H9 (cell line): ENCODE measurements at regions not wholly inside any gene's neighbourhood (a gene's known extent, or its start where the extent isn't known, plus 50 kb on each side); places are given as distances from the start of the nearest gene placed in this dataset.

Experiments
- DNase-seq: peaks from one replicate; pipeline ENCODE4 v3.0.0-alpha.2; 2017
- H2AFZ ChIP-seq: one replicate; pipeline ENCODE4 v1.6.1; 2013; ENCODE audit warnings: mild to moderate bottlenecking, low read length, control low read depth, moderate library complexity
- H2AK5ac ChIP-seq: 2 replicates; pipeline ENCODE4 v1.6.1; 2013; ENCODE audit warnings: low read length, control low read depth, mixed read lengths; ENCODE audit not compliant: insufficient read length
- H2BK120ac ChIP-seq: one replicate; pipeline ENCODE4 v1.6.1; 2013; ENCODE audit warnings: low read depth, mild to moderate bottlenecking, low read length, control low read depth, inconsistent platforms; ENCODE audit not compliant: poor library complexity, severe bottlenecking
- H2BK12ac ChIP-seq: 2 replicates; pipeline ENCODE4 v1.6.1; 2013; ENCODE audit warnings: low read length, control low read depth, mixed read lengths, low read depth; ENCODE audit not compliant: insufficient read length
- H2BK15ac ChIP-seq: 2 replicates; pipeline ENCODE4 v1.6.1; 2013; ENCODE audit warnings: low read depth, low read length, control low read depth
- H2BK20ac ChIP-seq: one replicate; pipeline ENCODE4 v1.6.1; 2013; ENCODE audit warnings: low read depth, mild to moderate bottlenecking, low read length, control low read depth, inconsistent platforms; ENCODE audit not compliant: poor library complexity, severe bottlenecking
- H2BK5ac ChIP-seq: 2 replicates; pipeline ENCODE4 v1.6.1; 2013; ENCODE audit warnings: low read length, control low read depth, mixed read lengths; ENCODE audit not compliant: insufficient read length
- H3K14ac ChIP-seq: 2 replicates; pipeline ENCODE4 v1.6.1; 2013; ENCODE audit warnings: low read length, control low read depth; ENCODE audit not compliant: insufficient read depth
- H3K18ac ChIP-seq: 2 replicates; pipeline ENCODE4 v1.6.1; 2013; ENCODE audit warnings: low read depth, mild to moderate bottlenecking, mixed read lengths, low read length, control low read depth; ENCODE audit not compliant: insufficient read length
- H3K23ac ChIP-seq: 2 replicates; pipeline ENCODE4 v1.6.1; 2013; ENCODE audit warnings: low read length, control low read depth, mixed read lengths, low read depth; ENCODE audit not compliant: insufficient read length
- H3K23me2 ChIP-seq: 2 replicates; pipeline ENCODE4 v1.6.1; 2013; ENCODE audit warnings: low read depth, mild to moderate bottlenecking, mixed read lengths, low read length, control low read depth; ENCODE audit not compliant: insufficient read length, poor library complexity, severe bottlenecking
- H3K27ac ChIP-seq: 2 replicates; pipeline ENCODE4 v1.5.1; 2013; ENCODE audit warnings: low read length, control low read depth, mixed read lengths, low read depth; ENCODE audit not compliant: insufficient read length
- H3K27me3 ChIP-seq: 2 replicates; pipeline ENCODE4 v1.6.1; 2013; ENCODE audit warnings: low read length, control low read depth, inconsistent platforms; ENCODE audit not compliant: insufficient read depth
- H3K4ac ChIP-seq: 2 replicates; pipeline ENCODE4 v1.6.1; 2013; ENCODE audit warnings: low read depth, mild to moderate bottlenecking, control low read depth, inconsistent platforms, low read length, moderate library complexity
- H3K4me1 ChIP-seq: 2 replicates; pipeline ENCODE4 v1.6.1; 2013; ENCODE audit warnings: low read length, control low read depth, inconsistent platforms; ENCODE audit not compliant: insufficient read depth
- H3K4me2 ChIP-seq: 2 replicates; pipeline ENCODE4 v1.6.1; 2013; ENCODE audit warnings: low read length, control low read depth, mixed read lengths; ENCODE audit not compliant: insufficient read length, insufficient read depth
- H3K56ac ChIP-seq: 2 replicates; pipeline ENCODE4 v1.6.1; 2013; ENCODE audit warnings: low read depth, mild to moderate bottlenecking, mixed read lengths, low read length, control low read depth; ENCODE audit not compliant: insufficient read length
- H3K79me1 ChIP-seq: 2 replicates; pipeline ENCODE4 v1.6.1; 2013; ENCODE audit warnings: low read depth, mild to moderate bottlenecking, moderate library complexity, low read length, control low read depth, inconsistent platforms; ENCODE audit not compliant: insufficient read depth, poor library complexity, severe bottlenecking
- H3K79me2 ChIP-seq: 2 replicates; pipeline ENCODE4 v1.6.1; 2013; ENCODE audit warnings: low read length, control low read depth, inconsistent platforms; ENCODE audit not compliant: insufficient read depth
- H3K9ac ChIP-seq: 2 replicates; pipeline ENCODE4 v1.6.1; 2013; ENCODE audit warnings: low read length, control low read depth, mixed read lengths; ENCODE audit not compliant: insufficient read length; ENCODE audit errors: extremely low read depth
- H3K9me3 ChIP-seq: one replicate; pipeline ENCODE4 v1.6.1; 2013; ENCODE audit warnings: low read depth, low read length, inconsistent platforms; ENCODE audit not compliant: control insufficient read depth
- H3T11ph ChIP-seq: one replicate; pipeline ENCODE4 v1.6.1; 2013; ENCODE audit warnings: mild to moderate bottlenecking, low read length, control low read depth, inconsistent platforms
- H4K20me1 ChIP-seq: one replicate; pipeline ENCODE4 v1.6.1; 2013; ENCODE audit not compliant: control insufficient read depth, insufficient read length, insufficient read depth
- H4K5ac ChIP-seq: 2 replicates; pipeline ENCODE4 v1.6.1; 2013; ENCODE audit warnings: low read depth, mild to moderate bottlenecking, mixed read lengths, low read length, control low read depth; ENCODE audit not compliant: insufficient read length
- H4K8ac ChIP-seq: replicated peaks from 2 replicates; pipeline ENCODE4 v1.6.1; 2013; ENCODE audit warnings: low read length, control low read depth, mixed read lengths, low read depth; ENCODE audit not compliant: insufficient read length
- H4K91ac ChIP-seq: 2 replicates; pipeline ENCODE4 v1.6.1; 2013; ENCODE audit warnings: low read depth, mild to moderate bottlenecking, moderate library complexity, mixed read lengths, low read length, control low read depth; ENCODE audit not compliant: insufficient read length
- H3K27ac Mint-ChIP-seq, 3 experiments: 2 replicates in 2 of 3; 3 replicates in 1 of 3; pipeline ENCODE4 v1.8.0; 2020 to 2021; ENCODE audit warnings: mixed read lengths in 3 of 3, mild to moderate bottlenecking in 1 of 3, moderate library complexity in 1 of 3
- H3K27me3 Mint-ChIP-seq: 2 replicates; pipeline ENCODE4 v1.8.0; 2021; ENCODE audit warnings: low read depth, mild to moderate bottlenecking, moderate library complexity, mixed read lengths
- H3K36me3 Mint-ChIP-seq, 3 experiments: 2 replicates in 2 of 3; 3 replicates in 1 of 3; pipeline ENCODE4 v1.8.0; 2020 to 2021; ENCODE audit warnings: low read depth in 3 of 3, mixed read lengths in 3 of 3; ENCODE audit not compliant: insufficient read depth in 1 of 3
- H3K4me1 Mint-ChIP-seq, 2 experiments: 2 replicates each; pipeline ENCODE4 v1.8.0; 2020; ENCODE audit warnings: mixed read lengths in 2 of 2
- H3K4me3 Mint-ChIP-seq, 2 experiments: 2 replicates in 1 of 2; 3 replicates in 1 of 2; pipeline ENCODE4 v1.8.0; 2020 to 2021; ENCODE audit warnings: mild to moderate bottlenecking in 2 of 2, mixed read lengths in 2 of 2, moderate library complexity in 1 of 2
- H3K9me3 Mint-ChIP-seq, 2 experiments: 2 replicates in 1 of 2; 3 replicates in 1 of 2; pipeline ENCODE4 v1.8.0; 2020; ENCODE audit warnings: mild to moderate bottlenecking in 2 of 2, mixed read lengths in 2 of 2, moderate library complexity in 1 of 2
- WGBS: extraction: QIAGEN DNeasy Blood & Tissue Kit; methylation state at CpG from one replicate; pipeline ENCODE4 v1.1.7; 2013; ENCODE audit warnings: missing lambda C conversion rate, low lambda C conversion rate, mixed read lengths; ENCODE audit not compliant: insufficient read length; ENCODE audit errors: extremely low coverage; 5-methylcytosine and 5-hydroxymethylcytosine counted together
- TF ChIP-seq, protein P1 (sequence below): fragments of 200-600 bp; sonication (generic); conservative IDR thresholded peaks from 3 replicates; pipeline ENCODE4 v1.8.0; 2021; ENCODE audit warnings: antibody characterized with exemption, mild to moderate bottlenecking

DNA sequence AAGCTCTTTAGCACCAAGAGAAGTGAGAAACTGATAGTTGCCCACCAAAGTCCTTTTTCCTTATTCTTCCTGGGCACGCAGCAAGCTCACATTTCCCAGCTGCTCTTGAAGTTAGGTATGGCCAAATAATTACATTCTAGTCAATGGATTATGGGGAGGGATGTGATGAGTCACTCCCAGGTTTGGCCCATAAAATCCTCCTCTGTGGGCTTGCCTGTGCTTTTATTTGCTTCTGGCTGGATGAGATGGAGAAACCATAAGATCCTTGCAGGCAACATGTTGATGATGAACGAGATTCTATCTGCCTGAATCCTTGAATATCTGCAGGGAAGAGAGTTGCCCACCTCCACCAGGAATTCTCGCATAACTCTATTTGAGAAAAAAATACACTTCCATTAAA is 568.3 kb upstream of the SALL1 start:
- Histone ChIP-seq H2BK5ac (no peak overlapping the region), H3K56ac (no peak overlapping the region), H3K9ac (no peak overlapping the region), H3K4me1 (no peaks in the 10 kb centered on the region), H2BK120ac (no peak overlapping the region), H3K23me2 (no peaks in the 10 kb centered on the region), H3K14ac (no peak overlapping the region), H4K91ac (no peak overlapping the region), H2BK20ac (no peak overlapping the region), H2BK12ac (no peak overlapping the region), H3K79me2 (no peaks in the 10 kb centered on the region), H4K20me1 (no peaks in the 10 kb centered on the region), H4K5ac (no peak overlapping the region), H4K8ac (no peak overlapping the region), H3K23ac (no peak overlapping the region), H3K27me3 (no peaks in the 10 kb centered on the region), H2BK15ac (no peak overlapping the region), H3K4me2 (no peak overlapping the region), H3K9me3 (no peaks in the 10 kb centered on the region), H3K4ac (no peak overlapping the region), H2AFZ (no peak overlapping the region), H3T11ph (no peak overlapping the region), H3K18ac (no peak overlapping the region), H2AK5ac (no peak overlapping the region), H3K79me1 (no peaks in the 10 kb centered on the region), H3K27ac (no peak overlapping the region)
- no peak for DNase-seq
- Mint-ChIP-seq H3K4me1 (peaks cover 5 to 13% of the 10 kb centered on the region in 2 experiments; a peak in 3 of 4 replicates), H3K27ac (no peak overlapping the region), H3K27me3 (no peaks in the 10 kb centered on the region), H3K4me3 (no peak overlapping the region), H3K36me3 (no peaks in the 10 kb centered on the region), H3K9me3 (no peaks in the 10 kb centered on the region)
- TF ChIP-seq, protein P1, sequence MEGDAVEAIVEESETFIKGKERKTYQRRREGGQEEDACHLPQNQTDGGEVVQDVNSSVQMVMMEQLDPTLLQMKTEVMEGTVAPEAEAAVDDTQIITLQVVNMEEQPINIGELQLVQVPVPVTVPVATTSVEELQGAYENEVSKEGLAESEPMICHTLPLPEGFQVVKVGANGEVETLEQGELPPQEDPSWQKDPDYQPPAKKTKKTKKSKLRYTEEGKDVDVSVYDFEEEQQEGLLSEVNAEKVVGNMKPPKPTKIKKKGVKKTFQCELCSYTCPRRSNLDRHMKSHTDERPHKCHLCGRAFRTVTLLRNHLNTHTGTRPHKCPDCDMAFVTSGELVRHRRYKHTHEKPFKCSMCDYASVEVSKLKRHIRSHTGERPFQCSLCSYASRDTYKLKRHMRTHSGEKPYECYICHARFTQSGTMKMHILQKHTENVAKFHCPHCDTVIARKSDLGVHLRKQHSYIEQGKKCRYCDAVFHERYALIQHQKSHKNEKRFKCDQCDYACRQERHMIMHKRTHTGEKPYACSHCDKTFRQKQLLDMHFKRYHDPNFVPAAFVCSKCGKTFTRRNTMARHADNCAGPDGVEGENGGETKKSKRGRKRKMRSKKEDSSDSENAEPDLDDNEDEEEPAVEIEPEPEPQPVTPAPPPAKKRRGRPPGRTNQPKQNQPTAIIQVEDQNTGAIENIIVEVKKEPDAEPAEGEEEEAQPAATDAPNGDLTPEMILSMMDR, result no peak
- WGBS, result no CpG with 5 or more reads among the region's 3 CpGs
